Neural progenitor cell (in vitro differentiated cells): ENCODE measurements at regions not wholly inside any gene's neighbourhood (a gene's known extent, or its start where the extent isn't known, plus 50 kb on each side); places are given as distances from the start of the nearest gene placed in this dataset.

ENCODE experiments used
- DNase-seq: peaks from one replicate; pipeline ENCODE4 v3.0.0-alpha.2; 2016; ENCODE audit warnings: low spot score
- H2AFZ ChIP-seq: fragments of 200-600 bp; sonication (generic); replicated peaks from 2 replicates; pipeline ENCODE4 v1.6.1; 2016; ENCODE audit warnings: antibody characterized with exemption
- H3F3A ChIP-seq: fragments of 200-600 bp; sonication (generic); 2 replicates; pipeline ENCODE4 v1.6.1; 2016; ENCODE audit warnings: antibody characterized with exemption, low read depth
- H3K27ac ChIP-seq: fragments of 200-600 bp; sonication (generic); 2 replicates; pipeline ENCODE4 v1.5.1; 2016; ENCODE audit warnings: mild to moderate bottlenecking
- H3K27me3 ChIP-seq: fragments of 200-600 bp; sonication (generic); 2 replicates; pipeline ENCODE4 v1.6.1; 2016; ENCODE audit warnings: mild to moderate bottlenecking, moderate library complexity
- H3K36me3 ChIP-seq: fragments of 200-600 bp; sonication (generic); 2 replicates; pipeline ENCODE4 v1.5.1; 2016
- H3K4me1 ChIP-seq: fragments of 200-600 bp; sonication (generic); 2 replicates; pipeline ENCODE4 v1.6.1; 2016; ENCODE audit warnings: mixed run types
- H3K4me2 ChIP-seq: fragments of 200-600 bp; sonication (generic); 2 replicates; pipeline ENCODE4 v1.6.1; 2016
- H3K4me3 ChIP-seq: fragments of 200-600 bp; sonication (generic); 2 replicates; pipeline ENCODE4 v1.5.1; 2016
- H3K79me2 ChIP-seq: fragments of 200-600 bp; sonication (generic); 2 replicates; pipeline ENCODE4 v1.6.1; 2016; ENCODE audit warnings: low read depth
- H3K9ac ChIP-seq: fragments of 200-600 bp; sonication (generic); 2 replicates; pipeline ENCODE4 v1.6.1; 2016
- H3K9me3 ChIP-seq: fragments of 200-600 bp; sonication (generic); 2 replicates; pipeline ENCODE4 v1.5.1; 2016; ENCODE audit warnings: low read depth
- H4K20me1 ChIP-seq: fragments of 200-600 bp; sonication (generic); 2 replicates; pipeline ENCODE4 v1.6.1; 2016; ENCODE audit warnings: low read depth
- H3K27ac Mint-ChIP-seq: 3 replicates; pipeline ENCODE4 v1.8.0; 2021; ENCODE audit warnings: mixed read lengths
- H3K27me3 Mint-ChIP-seq: 2 replicates; pipeline ENCODE4 v1.8.0; 2022; ENCODE audit warnings: low read depth, mild to moderate bottlenecking, inconsistent platforms, moderate library complexity, mixed read lengths; ENCODE audit not compliant: insufficient read depth
- H3K36me3 Mint-ChIP-seq: 3 replicates; pipeline ENCODE4 v1.8.0; 2021; ENCODE audit warnings: mixed read lengths
- H3K4me1 Mint-ChIP-seq: 3 replicates; pipeline ENCODE4 v1.8.0; 2021; ENCODE audit warnings: mixed read lengths
- H3K4me3 Mint-ChIP-seq: 3 replicates; pipeline ENCODE4 v1.8.0; 2021; ENCODE audit warnings: mild to moderate bottlenecking, moderate library complexity, mixed read lengths
- H3K9me3 Mint-ChIP-seq: 3 replicates; pipeline ENCODE4 v1.8.0; 2020; ENCODE audit warnings: mixed read lengths
- CTCF ChIP-seq: fragments of 200-600 bp; sonication (generic); IDR thresholded peaks from 2 replicates; pipeline ENCODE4 v1.5.1; 2017; ENCODE audit warnings: antibody characterized with exemption, mild to moderate bottlenecking
- EZH2 ChIP-seq: fragments of 200-600 bp; sonication (generic); IDR thresholded peaks from 2 replicates; pipeline ENCODE4 v1.6.1; 2017; ENCODE audit warnings: antibody characterized with exemption, mild to moderate bottlenecking, moderate library complexity
- EZH2phosphoT487 ChIP-seq: fragments of 200-600 bp; sonication (generic); IDR thresholded peaks from 2 replicates; pipeline ENCODE4 v1.6.1; 2017; ENCODE audit warnings: antibody characterized with exemption

GRCh38 chr20:7237251-7237650 is 469.8 kb downstream of the BMP2 start:
- Mint-ChIP-seq H3K4me1 (no peaks in the 10 kb centered on the region), H3K4me3 (no peak overlapping the region), H3K27me3 (peaks cover 7% of the 10 kb centered on the region), H3K27ac (no peak overlapping the region), H3K9me3 (peaks cover 5% of the 10 kb centered on the region), H3K36me3 (no peaks in the 10 kb centered on the region)
- Histone ChIP-seq H2AFZ (no peak overlapping the region), H3K36me3 (no peaks in the 10 kb centered on the region), H3K4me1 (no peaks in the 10 kb centered on the region), H3K9me3 (peaks cover 7% of the 10 kb centered on the region), H3K27ac (no peak overlapping the region), H3K79me2 (no peaks in the 10 kb centered on the region), H3K4me3 (no peak overlapping the region), H3K4me2 (no peak overlapping the region), H3K9ac (no peak overlapping the region), H3K27me3 (no peaks in the 10 kb centered on the region), H3F3A (no peaks in the 10 kb centered on the region), H4K20me1 (no peaks in the 10 kb centered on the region)
- DNase-seq, result no peak
- TF ChIP-seq EZH2 (no peak), CTCF (no peak), EZH2phosphoT487 (no peak)

- Histone ChIP-seq H3F3A (no peaks in the 10 kb centered on the region), H4K20me1 (no peaks in the 10 kb centered on the region), H3K79me2 (no peaks in the 10 kb centered on the region), H3K9ac (no peak overlapping the region), H3K4me3 (no peak overlapping the region), H3K36me3 (no peaks in the 10 kb centered on the region), H3K9me3 (no peaks in the 10 kb centered on the region), H3K4me2 (no peak overlapping the region), H3K27ac (no peak overlapping the region), H3K27me3 (no peaks in the 10 kb centered on the region), H2AFZ (no peak overlapping the region), H3K4me1 (no peaks in the 10 kb centered on the region)
- H3K27me3 Mint-ChIP-seq, result peaks cover 7% of the 10 kb centered on the region
- no peaks in the 10 kb centered on the region for H3K4me1 Mint-ChIP-seq
- H3K27ac Mint-ChIP-seq, result no peak overlapping the region
- H3K36me3 Mint-ChIP-seq, result no peaks in the 10 kb centered on the region
- DNase-seq, result no peak
- no peaks in the 10 kb centered on the region for H3K9me3 Mint-ChIP-seq
- no peak overlapping the region for H3K4me3 Mint-ChIP-seq
- TF ChIP-seq CTCF (no peak), EZH2 (no peak), EZH2phosphoT487 (no peak)
Observed at GRCh38 chr20:7240490-7240889, 473.0 kb downstream of the BMP2 start.

GRCh38 chr20:7248281-7249201 is 481.1 kb downstream of the BMP2 start:
- peaks cover 2% of the 10 kb centered on the region for H3K9me3 Mint-ChIP-seq
- no peak overlapping the region for H3K27ac Mint-ChIP-seq
- no peaks in the 10 kb centered on the region for H3K9me3 ChIP-seq
- H3K27me3 Mint-ChIP-seq, result peaks cover under 1% of the 10 kb centered on the region
- no peak overlapping the region for H3K27ac ChIP-seq
- H3K4me2 ChIP-seq, result no peak overlapping the region
- no peak for DNase-seq
- no peaks in the 10 kb centered on the region for H3K27me3 ChIP-seq
- H3K36me3 ChIP-seq, result no peaks in the 10 kb centered on the region
- H3K36me3 Mint-ChIP-seq, result no peaks in the 10 kb centered on the region
- H3K4me3 ChIP-seq, result no peak overlapping the region
- peak overlapping the region; percentile 12 for H2AFZ ChIP-seq
- no peaks in the 10 kb centered on the region for H3F3A ChIP-seq
- no peaks in the 10 kb centered on the region for H3K4me1 ChIP-seq
- no peak overlapping the region for H3K4me3 Mint-ChIP-seq
- TF ChIP-seq CTCF, result no peak
- no peak for TF ChIP-seq EZH2phosphoT487
- no peak for TF ChIP-seq EZH2
- H3K9ac ChIP-seq, result no peak overlapping the region
- H3K79me2 ChIP-seq, result no peaks in the 10 kb centered on the region
- H4K20me1 ChIP-seq, result no peaks in the 10 kb centered on the region
- peaks cover 16% of the 10 kb centered on the region for H3K4me1 Mint-ChIP-seq
